GM23338 (cell line): ENCODE measurements at regions not wholly inside any gene's neighbourhood (a gene's known extent, or its start where the extent isn't known, plus 50 kb on each side); places are given as distances from the start of the nearest gene placed in this dataset.

Source experiments
- ATAC-seq: fragments of 200-7000 bp; cut with Tn5 transposase; 3 replicates; pipeline ENCODE4 v1.9.1; 2020
- DNase-seq: peaks from one replicate; pipeline ENCODE4 v3.0.0-alpha.2; 2015; ENCODE audit warnings: low spot score
- H2AFZ ChIP-seq: fragments of 200-600 bp; sonication (generic); 2 replicates; pipeline ENCODE4 v1.8.0; 2016; ENCODE audit warnings: antibody characterized with exemption, mild to moderate bottlenecking, moderate library complexity
- H3F3A ChIP-seq: fragments of 200-600 bp; sonication (generic); replicated peaks from 2 replicates; pipeline ENCODE4 v1.8.0; 2017; ENCODE audit warnings: antibody characterized with exemption, mixed run types, low read depth
- H3K27ac ChIP-seq: fragments of 200-600 bp; sonication (generic); 2 replicates; pipeline ENCODE4 v1.6.1; 2016; ENCODE audit warnings: low read depth
- H3K27me3 ChIP-seq: fragments of 200-600 bp; sonication (generic); 2 replicates; pipeline ENCODE4 v1.8.0; 2016; ENCODE audit warnings: mild to moderate bottlenecking, mixed run types, moderate library complexity; ENCODE audit not compliant: insufficient read depth
- H3K36me3 ChIP-seq: fragments of 200-600 bp; sonication (generic); 2 replicates; pipeline ENCODE4 v1.8.0; 2016; ENCODE audit warnings: mild to moderate bottlenecking; ENCODE audit not compliant: insufficient read depth
- H3K4me1 ChIP-seq: fragments of 200-600 bp; sonication (generic); 2 replicates; pipeline ENCODE4 v1.8.0; 2016; ENCODE audit warnings: mild to moderate bottlenecking, moderate library complexity; ENCODE audit not compliant: insufficient read depth
- H3K4me2 ChIP-seq: fragments of 200-600 bp; sonication (generic); 2 replicates; pipeline ENCODE4 v1.7.1; 2017; ENCODE audit warnings: mixed run types
- H3K4me3 ChIP-seq: fragments of 200-600 bp; sonication (generic); 2 replicates; pipeline ENCODE4 v1.6.1; 2016; ENCODE audit warnings: mixed run types
- H3K79me2 ChIP-seq: fragments of 200-600 bp; sonication (generic); replicated peaks from 2 replicates; pipeline ENCODE4 v1.8.0; 2017; ENCODE audit warnings: mild to moderate bottlenecking; ENCODE audit not compliant: insufficient read depth
- H3K9me2 ChIP-seq: fragments of 200-600 bp; sonication (generic); 2 replicates; pipeline ENCODE4 v1.8.0; 2017; ENCODE audit not compliant: insufficient read depth
- H4K20me1 ChIP-seq: fragments of 200-600 bp; sonication (generic); replicated peaks from 2 replicates; pipeline ENCODE4 v1.8.0; 2017; ENCODE audit warnings: mild to moderate bottlenecking; ENCODE audit not compliant: insufficient read depth
- H3K27ac Mint-ChIP-seq: 2 replicates; pipeline ENCODE4 v1.8.0; 2020; ENCODE audit warnings: inconsistent platforms, mild to moderate bottlenecking, moderate library complexity, mixed read lengths
- H3K27me3 Mint-ChIP-seq: 3 replicates; pipeline ENCODE4 v1.8.0; 2022; ENCODE audit warnings: low read depth, mild to moderate bottlenecking, moderate library complexity, mixed read lengths, inconsistent platforms; ENCODE audit not compliant: insufficient read depth, poor library complexity
- H3K36me3 Mint-ChIP-seq: 3 replicates; pipeline ENCODE4 v1.8.0; 2021; ENCODE audit warnings: low read depth, mild to moderate bottlenecking, inconsistent platforms, moderate library complexity, mixed read lengths
- H3K4me1 Mint-ChIP-seq: 3 replicates; pipeline ENCODE4 v1.8.0; 2020; ENCODE audit warnings: mild to moderate bottlenecking, inconsistent platforms, mixed read lengths
- H3K4me3 Mint-ChIP-seq: 3 replicates; pipeline ENCODE4 v1.8.0; 2021; ENCODE audit warnings: moderate library complexity, mild to moderate bottlenecking, inconsistent platforms, mixed read lengths
- H3K9me3 Mint-ChIP-seq: 3 replicates; pipeline ENCODE4 v1.8.0; 2020; ENCODE audit warnings: moderate library complexity, mild to moderate bottlenecking, inconsistent platforms, mixed read lengths
- CREB1 ChIP-seq: fragments of 250-450 bp; sonication (Bioruptor Pico); IDR thresholded peaks from 2 replicates; pipeline ENCODE4 v1.5.0; 2020; ENCODE audit warnings: low read depth, mild to moderate bottlenecking, moderate library complexity
- EZH2 ChIP-seq: fragments of 200-600 bp; sonication (generic); IDR thresholded peaks from one replicate; pipeline ENCODE4 v1.8.0; 2017; ENCODE audit warnings: antibody characterized with exemption, mild to moderate bottlenecking, low read depth; ENCODE audit not compliant: unreplicated experiment
- EZH2phosphoT487 ChIP-seq: fragments of 200-600 bp; sonication (generic); IDR thresholded peaks from one replicate; pipeline ENCODE4 v1.8.1; 2018; ENCODE audit warnings: antibody characterized with exemption; ENCODE audit not compliant: unreplicated experiment
- NANOG ChIP-seq: IDR thresholded peaks from 2 replicates; pipeline ENCODE4 v1.6.1; 2016; ENCODE audit warnings: antibody characterized with exemption, borderline replicate concordance
- POLR2AphosphoS5 ChIP-seq: IDR thresholded peaks from 2 replicates; pipeline ENCODE4 v1.6.1; 2016; ENCODE audit warnings: antibody characterized with exemption, low read depth
- STAT1 ChIP-seq: IDR thresholded peaks from one replicate; pipeline ENCODE4 v1.6.1; 2016; ENCODE audit warnings: antibody characterized with exemption; ENCODE audit not compliant: unreplicated experiment
- ZNF114 ChIP-seq: fragments of 250-450 bp; sonication (Bioruptor Pico); IDR thresholded peaks from 2 replicates; pipeline ENCODE4 v1.5.0; 2020; ENCODE audit warnings: mild to moderate bottlenecking, moderate library complexity
- ZNF331 ChIP-seq: fragments of 250-450 bp; sonication (Bioruptor Pico); IDR thresholded peaks from 2 replicates; pipeline ENCODE4 v1.5.0; 2020; ENCODE audit warnings: low read depth, mild to moderate bottlenecking, moderate library complexity
- TF ChIP-seq, protein P1 (sequence below): fragments of 250-450 bp; sonication (Bioruptor Pico); IDR thresholded peaks from 2 replicates; pipeline ENCODE4 v1.5.0; 2020; ENCODE audit warnings: mild to moderate bottlenecking, moderate library complexity

DNA sequence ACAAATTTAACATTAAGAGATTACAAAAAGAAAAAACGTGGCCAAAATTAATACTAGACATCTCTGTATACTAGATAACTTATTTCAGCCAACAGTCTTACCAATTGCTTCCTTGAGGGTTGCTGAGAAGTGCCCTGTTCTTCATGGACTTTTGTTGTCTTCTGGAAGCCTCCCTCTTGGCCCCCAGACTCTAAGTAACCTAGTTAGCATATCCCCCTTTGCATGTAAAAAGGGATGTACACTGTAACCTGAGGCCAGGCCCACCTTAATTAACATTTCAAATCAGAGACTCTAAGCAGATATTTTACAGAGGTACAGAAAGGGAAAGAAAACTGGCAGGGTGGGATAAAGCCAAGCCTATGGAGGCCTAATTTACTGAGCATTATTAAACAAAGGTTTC lies 1047.3 kb downstream of the ADGRL2 start:
- no peaks in the 10 kb centered on the region for H3K9me3 Mint-ChIP-seq
- Histone ChIP-seq H3K27me3 (no peaks in the 10 kb centered on the region), H3K36me3 (no peaks in the 10 kb centered on the region), H3K9me2 (no peaks in the 10 kb centered on the region; the same call in 1 of the 2 replicates), H4K20me1 (no peaks in the 10 kb centered on the region), H3K4me3 (peak overlapping the region; percentile 47), H3K79me2 (peaks cover 8% of the 10 kb centered on the region), H3K27ac (peak overlapping the region; percentile 22), H3F3A (no peaks in the 10 kb centered on the region), H3K4me1 (peaks cover 65% of the 10 kb centered on the region), H2AFZ (no peak overlapping the region), H3K4me2 (peak overlapping the region; percentile 70)
- no peaks in the 10 kb centered on the region; the same call in 1 of the 3 replicates for H3K36me3 Mint-ChIP-seq
- peak overlapping the region; percentile 84 for H3K4me3 Mint-ChIP-seq
- H3K4me1 Mint-ChIP-seq = peaks cover 69% of the 10 kb centered on the region
- ATAC-seq (peak; percentile 92), DNase-seq (peak; percentile 53)
- peaks cover 2% of the 10 kb centered on the region for H3K27me3 Mint-ChIP-seq
- peak overlapping the region; percentile 91 for H3K27ac Mint-ChIP-seq
- TF ChIP-seq EZH2 (no peak), CREB1 (0 out of 2 replicates have a peak, but pooled peaks have one; percentile 6), ZNF114 (CRISPR knock-in tag) (no peak), POLR2AphosphoS5 (peak; percentile 26; the same call in 1 of the 2 replicates), STAT1 (no peak)
- TF ChIP-seq, protein P1, sequence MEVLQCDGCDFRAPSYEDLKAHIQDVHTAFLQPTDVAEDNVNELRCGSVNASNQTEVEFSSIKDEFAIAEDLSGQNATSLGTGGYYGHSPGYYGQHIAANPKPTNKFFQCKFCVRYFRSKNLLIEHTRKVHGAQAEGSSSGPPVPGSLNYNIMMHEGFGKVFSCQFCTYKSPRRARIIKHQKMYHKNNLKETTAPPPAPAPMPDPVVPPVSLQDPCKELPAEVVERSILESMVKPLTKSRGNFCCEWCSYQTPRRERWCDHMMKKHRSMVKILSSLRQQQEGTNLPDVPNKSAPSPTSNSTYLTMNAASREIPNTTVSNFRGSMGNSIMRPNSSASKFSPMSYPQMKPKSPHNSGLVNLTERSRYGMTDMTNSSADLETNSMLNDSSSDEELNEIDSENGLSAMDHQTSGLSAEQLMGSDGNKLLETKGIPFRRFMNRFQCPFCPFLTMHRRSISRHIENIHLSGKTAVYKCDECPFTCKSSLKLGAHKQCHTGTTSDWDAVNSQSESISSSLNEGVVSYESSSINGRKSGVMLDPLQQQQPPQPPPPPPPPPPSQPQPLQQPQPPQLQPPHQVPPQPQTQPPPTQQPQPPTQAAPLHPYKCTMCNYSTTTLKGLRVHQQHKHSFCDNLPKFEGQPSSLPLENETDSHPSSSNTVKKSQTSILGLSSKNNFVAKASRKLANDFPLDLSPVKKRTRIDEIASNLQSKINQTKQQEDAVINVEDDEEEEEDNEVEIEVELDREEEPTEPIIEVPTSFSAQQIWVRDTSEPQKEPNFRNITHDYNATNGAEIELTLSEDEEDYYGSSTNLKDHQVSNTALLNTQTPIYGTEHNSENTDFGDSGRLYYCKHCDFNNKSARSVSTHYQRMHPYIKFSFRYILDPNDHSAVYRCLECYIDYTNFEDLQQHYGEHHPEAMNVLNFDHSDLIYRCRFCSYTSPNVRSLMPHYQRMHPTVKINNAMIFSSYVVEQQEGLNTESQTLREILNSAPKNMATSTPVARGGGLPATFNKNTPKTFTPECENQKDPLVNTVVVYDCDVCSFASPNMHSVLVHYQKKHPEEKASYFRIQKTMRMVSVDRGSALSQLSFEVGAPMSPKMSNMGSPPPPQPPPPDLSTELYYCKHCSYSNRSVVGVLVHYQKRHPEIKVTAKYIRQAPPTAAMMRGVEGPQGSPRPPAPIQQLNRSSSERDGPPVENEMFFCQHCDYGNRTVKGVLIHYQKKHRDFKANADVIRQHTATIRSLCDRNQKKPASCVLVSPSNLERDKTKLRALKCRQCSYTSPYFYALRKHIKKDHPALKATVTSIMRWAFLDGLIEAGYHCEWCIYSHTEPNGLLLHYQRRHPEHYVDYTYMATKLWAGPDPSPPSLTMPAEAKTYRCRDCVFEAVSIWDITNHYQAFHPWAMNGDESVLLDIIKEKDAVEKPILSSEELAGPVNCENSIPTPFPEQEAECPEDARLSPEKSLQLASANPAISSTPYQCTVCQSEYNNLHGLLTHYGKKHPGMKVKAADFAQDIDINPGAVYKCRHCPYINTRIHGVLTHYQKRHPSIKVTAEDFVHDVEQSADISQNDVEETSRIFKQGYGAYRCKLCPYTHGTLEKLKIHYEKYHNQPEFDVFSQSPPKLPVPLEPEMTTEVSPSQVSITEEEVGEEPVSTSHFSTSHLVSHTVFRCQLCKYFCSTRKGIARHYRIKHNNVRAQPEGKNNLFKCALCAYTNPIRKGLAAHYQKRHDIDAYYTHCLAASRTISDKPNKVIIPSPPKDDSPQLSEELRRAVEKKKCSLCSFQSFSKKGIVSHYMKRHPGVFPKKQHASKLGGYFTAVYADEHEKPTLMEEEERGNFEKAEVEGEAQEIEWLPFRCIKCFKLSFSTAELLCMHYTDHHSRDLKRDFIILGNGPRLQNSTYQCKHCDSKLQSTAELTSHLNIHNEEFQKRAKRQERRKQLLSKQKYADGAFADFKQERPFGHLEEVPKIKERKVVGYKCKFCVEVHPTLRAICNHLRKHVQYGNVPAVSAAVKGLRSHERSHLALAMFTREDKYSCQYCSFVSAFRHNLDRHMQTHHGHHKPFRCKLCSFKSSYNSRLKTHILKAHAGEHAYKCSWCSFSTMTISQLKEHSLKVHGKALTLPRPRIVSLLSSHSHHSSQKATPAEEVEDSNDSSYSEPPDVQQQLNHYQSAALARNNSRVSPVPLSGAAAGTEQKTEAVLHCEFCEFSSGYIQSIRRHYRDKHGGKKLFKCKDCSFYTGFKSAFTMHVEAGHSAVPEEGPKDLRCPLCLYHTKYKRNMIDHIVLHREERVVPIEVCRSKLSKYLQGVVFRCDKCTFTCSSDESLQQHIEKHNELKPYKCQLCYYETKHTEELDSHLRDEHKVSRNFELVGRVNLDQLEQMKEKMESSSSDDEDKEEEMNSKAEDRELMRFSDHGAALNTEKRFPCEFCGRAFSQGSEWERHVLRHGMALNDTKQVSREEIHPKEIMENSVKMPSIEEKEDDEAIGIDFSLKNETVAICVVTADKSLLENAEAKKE (CRISPR knock-in tag) = peak; percentile 92

DNA sequence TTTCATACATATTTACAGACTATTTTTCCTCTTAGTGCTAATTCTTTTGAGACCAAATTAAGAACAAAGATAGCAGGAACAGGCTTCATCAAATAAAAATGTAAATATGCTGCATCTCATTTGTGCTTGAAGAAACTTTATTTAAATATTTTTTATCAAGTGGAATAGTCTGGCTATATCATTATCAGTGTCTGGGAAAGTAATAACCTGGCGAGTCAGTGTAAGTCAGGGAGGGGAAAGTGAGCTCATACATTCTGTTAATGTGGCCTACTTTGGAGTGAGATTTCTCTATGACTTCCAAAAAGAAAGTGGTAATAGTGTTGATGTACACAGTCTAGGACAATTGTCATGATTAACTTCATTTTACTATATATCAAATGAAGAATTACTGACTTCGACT lies 1045.1 kb downstream of the ADGRL2 start:
- peaks cover 68% of the 10 kb centered on the region for H3K4me1 Mint-ChIP-seq

More for the DNA sequence above, 1045.1 kb downstream of the ADGRL2 start:
- no peak overlapping the region for H3K27ac ChIP-seq
- peaks cover 18% of the 10 kb centered on the region for H3K79me2 ChIP-seq
- DNase-seq (no peak), ATAC-seq (no peak)
- H3K27me3 Mint-ChIP-seq = no peaks in the 10 kb centered on the region
- no peak overlapping the region for H2AFZ ChIP-seq
- no peaks in the 10 kb centered on the region for H3K36me3 ChIP-seq
- peak overlapping the region; percentile 84; the same call in 2 of the 3 replicates for H3K4me3 Mint-ChIP-seq
- TF ChIP-seq EZH2phosphoT487 (no peak), ZNF331 (CRISPR knock-in tag) (no peak), NANOG (no peak), POLR2AphosphoS5 (no peak), STAT1 (no peak)
- no peaks in the 10 kb centered on the region; the same call in 1 of the 2 replicates for H3K9me2 ChIP-seq
- H3K27ac Mint-ChIP-seq = peak overlapping the region; percentile 41
- H3K9me3 Mint-ChIP-seq = no peaks in the 10 kb centered on the region
- H3K36me3 Mint-ChIP-seq = no peaks in the 10 kb centered on the region
- H3F3A ChIP-seq = no peaks in the 10 kb centered on the region
- H3K4me2 ChIP-seq = peak overlapping the region; percentile 70
- H3K4me3 ChIP-seq = no peak overlapping the region
- no peaks in the 10 kb centered on the region for H3K27me3 ChIP-seq
- peaks cover 58% of the 10 kb centered on the region for H3K4me1 ChIP-seq
- no peaks in the 10 kb centered on the region for H4K20me1 ChIP-seq
